Glutamatergic neuron (in vitro differentiated cells): ENCODE measurements at regions not wholly inside any gene's neighbourhood (a gene's known extent, or its start where the extent isn't known, plus 50 kb on each side); places are given as distances from the start of the nearest gene placed in this dataset.

Experiments used
- DNase-seq: peaks from one replicate; pipeline ENCODE4 v3.0.0; 2022
- H3K27ac Mint-ChIP-seq: one replicate; pipeline ENCODE4 v1.8.0; 2020; ENCODE audit warnings: mild to moderate bottlenecking, mixed read lengths, inconsistent platforms; ENCODE audit not compliant: unreplicated experiment
- H3K27me3 Mint-ChIP-seq: one replicate; pipeline ENCODE4 v1.8.0; 2020; ENCODE audit warnings: mild to moderate bottlenecking, moderate library complexity, mixed read lengths, inconsistent platforms; ENCODE audit not compliant: unreplicated experiment
- H3K36me3 Mint-ChIP-seq: one replicate; pipeline ENCODE4 v1.8.0; 2020; ENCODE audit warnings: mild to moderate bottlenecking, mixed read lengths, inconsistent platforms; ENCODE audit not compliant: unreplicated experiment
- H3K4me1 Mint-ChIP-seq: one replicate; pipeline ENCODE4 v1.8.0; 2020; ENCODE audit warnings: mild to moderate bottlenecking, low read depth, mixed read lengths, inconsistent platforms; ENCODE audit not compliant: unreplicated experiment
- H3K4me3 Mint-ChIP-seq: one replicate; pipeline ENCODE4 v1.8.0; 2020; ENCODE audit warnings: mild to moderate bottlenecking, mixed read lengths, inconsistent platforms; ENCODE audit not compliant: unreplicated experiment
- H3K9me3 Mint-ChIP-seq: one replicate; pipeline ENCODE4 v1.8.0; 2020; ENCODE audit warnings: mild to moderate bottlenecking, moderate library complexity, mixed read lengths, inconsistent platforms; ENCODE audit not compliant: unreplicated experiment
- CTCF ChIP-seq: fragments of 200-600 bp; sonication (generic); IDR thresholded peaks from one replicate; pipeline ENCODE4 v1.5.0; 2021; ENCODE audit not compliant: partially characterized antibody, unreplicated experiment

DNA sequence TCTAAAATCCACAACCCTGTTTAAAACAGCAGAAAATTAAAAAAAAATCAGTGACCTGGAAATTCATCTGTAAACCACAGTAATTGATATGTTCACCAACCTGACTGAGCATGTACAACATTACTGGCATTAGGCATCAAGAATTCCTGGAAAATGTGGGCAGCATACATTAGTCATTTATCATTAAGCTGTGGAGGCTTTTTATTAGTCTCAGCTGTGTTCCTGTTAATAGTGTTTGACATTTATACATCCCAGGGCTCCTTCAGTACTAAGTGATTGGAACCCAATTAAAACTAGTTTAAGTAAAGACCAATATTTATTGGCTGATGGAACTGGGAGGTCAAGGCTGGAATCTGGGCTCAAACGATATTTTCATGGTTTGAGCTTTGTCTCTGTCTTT is 227.3 kb upstream of the GIMD1 start:
- no peak overlapping the region for H3K27ac Mint-ChIP-seq
- DNase-seq: no peak
- no peaks in the 10 kb centered on the region for H3K27me3 Mint-ChIP-seq
- H3K4me1 Mint-ChIP-seq: no peaks in the 10 kb centered on the region
- no peaks in the 10 kb centered on the region for H3K9me3 Mint-ChIP-seq
- TF ChIP-seq CTCF: no peak
- no peaks in the 10 kb centered on the region for H3K36me3 Mint-ChIP-seq
- no peak overlapping the region for H3K4me3 Mint-ChIP-seq

- Mint-ChIP-seq H3K36me3 (no peaks in the 10 kb centered on the region), H3K4me1 (no peaks in the 10 kb centered on the region), H3K4me3 (no peak overlapping the region), H3K27ac (no peak overlapping the region), H3K27me3 (no peaks in the 10 kb centered on the region), H3K9me3 (no peaks in the 10 kb centered on the region)
- DNase-seq: no peak
- TF ChIP-seq CTCF: no peak
Measured at GRCh38 chr4:106594291-106594952, 225.8 kb upstream of the GIMD1 start.

GRCh38 chr4:106588891-106589290 is 220.3 kb upstream of the GIMD1 start:
- no peak for DNase-seq
- Mint-ChIP-seq H3K9me3 (no peaks in the 10 kb centered on the region), H3K27ac (no peak overlapping the region), H3K4me3 (no peak overlapping the region), H3K36me3 (no peaks in the 10 kb centered on the region), H3K4me1 (no peaks in the 10 kb centered on the region), H3K27me3 (no peaks in the 10 kb centered on the region)
- TF ChIP-seq CTCF: no peak

DNA sequence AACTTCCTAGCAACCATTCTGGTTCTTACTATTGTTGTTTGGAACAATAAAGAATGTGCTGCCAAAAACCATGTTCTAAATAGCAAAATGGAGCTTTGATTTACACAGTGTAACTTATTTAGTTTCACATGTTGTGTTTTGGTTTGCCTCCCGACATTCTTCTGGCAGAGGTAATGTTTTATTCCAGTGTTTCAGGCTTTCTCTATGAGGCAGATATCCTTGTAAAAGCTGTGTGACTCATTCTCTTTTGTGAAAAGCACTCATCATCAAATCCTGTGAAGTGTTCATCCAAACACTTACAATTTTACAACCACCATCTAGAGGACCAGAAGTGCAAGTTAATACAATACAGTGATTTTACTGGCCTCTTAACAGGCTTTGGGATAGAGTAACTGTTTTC is 219.0 kb upstream of the GIMD1 start:
- H3K36me3 Mint-ChIP-seq: no peaks in the 10 kb centered on the region
- no peak overlapping the region for H3K27ac Mint-ChIP-seq
- no peak overlapping the region for H3K4me3 Mint-ChIP-seq
- no peak for TF ChIP-seq CTCF
- no peaks in the 10 kb centered on the region for H3K9me3 Mint-ChIP-seq
- DNase-seq: no peak
- H3K27me3 Mint-ChIP-seq: no peaks in the 10 kb centered on the region
- H3K4me1 Mint-ChIP-seq: no peaks in the 10 kb centered on the region

- DNase-seq: no peak
- Mint-ChIP-seq H3K4me1 (no peaks in the 10 kb centered on the region), H3K9me3 (no peaks in the 10 kb centered on the region), H3K27me3 (no peaks in the 10 kb centered on the region), H3K36me3 (no peaks in the 10 kb centered on the region), H3K4me3 (no peak overlapping the region), H3K27ac (no peak overlapping the region)
- no peak for TF ChIP-seq CTCF
Measured at GRCh38 chr4:106585915-106586349, 217.4 kb upstream of the GIMD1 start.
